GM12891 (cell line): ENCODE measurements at regions not wholly inside any gene's neighbourhood (a gene's known extent, or its start where the extent isn't known, plus 50 kb on each side); places are given as distances from the start of the nearest gene placed in this dataset.

Experiments
- POLR2A ChIP-seq: IDR thresholded peaks from 2 replicates; pipeline ENCODE4 v1.6.1; 2011; ENCODE audit warnings: low read depth, low read length, control low read depth
- POLR2AphosphoS5 ChIP-seq: IDR thresholded peaks from 2 replicates; pipeline ENCODE4 v1.6.1; 2011; ENCODE audit warnings: low read depth, low read length, control low read depth

DNA sequence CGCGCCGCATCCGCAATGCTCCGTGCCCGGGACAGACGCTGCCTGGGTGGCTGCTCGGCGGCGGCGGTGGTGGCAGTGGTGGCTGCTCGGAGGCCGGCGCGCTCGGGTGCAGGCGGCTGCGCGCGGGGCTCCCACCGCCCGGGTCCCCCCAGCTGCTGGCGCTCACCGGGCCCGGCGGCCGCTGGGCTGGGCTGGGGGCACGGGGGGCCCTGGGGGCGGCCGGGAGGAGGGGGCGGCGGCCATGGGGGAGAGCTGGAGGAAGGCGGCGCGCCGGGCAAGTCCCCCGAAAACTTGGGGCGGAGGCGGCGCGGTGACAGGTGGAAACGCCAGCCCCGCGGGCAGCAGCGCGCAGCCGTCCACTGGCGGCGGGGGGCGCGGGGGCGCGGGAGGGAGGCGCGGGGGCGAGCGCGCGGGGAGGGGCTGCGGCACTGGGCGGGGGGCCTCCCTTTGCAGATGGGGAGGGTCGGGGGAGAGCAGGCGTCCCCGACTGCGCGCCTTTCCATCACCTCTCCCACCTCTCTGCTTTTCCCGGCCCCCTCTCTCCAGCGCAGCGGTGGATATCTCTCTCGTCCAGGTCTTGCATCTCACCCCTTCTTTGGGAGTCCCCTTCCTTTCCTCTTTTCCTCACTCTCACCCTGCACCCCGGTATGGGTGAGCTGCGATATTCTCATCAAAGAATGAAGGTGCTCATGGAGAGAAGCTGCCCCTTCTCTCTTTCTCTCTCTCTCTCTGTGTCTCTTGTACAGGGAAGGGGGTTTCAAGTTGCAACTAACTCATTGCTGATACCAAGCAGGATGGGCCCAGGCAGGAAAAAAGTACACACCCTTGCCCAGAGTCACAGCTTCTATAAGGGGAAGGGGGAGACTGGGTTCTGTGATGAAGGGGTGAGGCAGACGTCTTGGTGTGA lies 83.7 kb upstream of the DHRSX start:
- no peak for TF ChIP-seq POLR2A
- TF ChIP-seq POLR2AphosphoS5, result no peak
